Lower leg skin (tissue), 3 donors: ENCODE measurements at regions not wholly inside any gene's neighbourhood (a gene's known extent, or its start where the extent isn't known, plus 50 kb on each side); places are given as distances from the start of the nearest gene placed in this dataset.

Source experiments
- CTCF ChIP-seq, 3 donors: fragments of 450-650 bp; IDR thresholded peaks; one replicate each; pipeline ENCODE4 v1.5.1; 2016; ENCODE audit warnings: antibody characterized with exemption in 3 of 3, mild to moderate bottlenecking in 3 of 3, moderate library complexity in 2 of 3
- POLR2A ChIP-seq, 2 donors: fragments of 450-650 bp; IDR thresholded peaks; one replicate each; pipeline ENCODE4 v1.6.1; 2016 to 2017; ENCODE audit warnings: antibody characterized with exemption in 2 of 2, mild to moderate bottlenecking in 1 of 2, moderate library complexity in 1 of 2

GRCh38 chr13:58376775-58377174, 745.2 kb downstream of the PCDH17 start:
- no peak for TF ChIP-seq CTCF (IDR thresholded peaks at IDR 0.05)
- no peak for TF ChIP-seq POLR2A (IDR thresholded peaks at IDR 0.05)
